ENCODE measurements at regions not wholly inside any gene's neighbourhood (a gene's known extent, or its start where the extent isn't known, plus 50 kb on each side); places are given as distances from the start of the nearest gene placed in this dataset.

DNA sequence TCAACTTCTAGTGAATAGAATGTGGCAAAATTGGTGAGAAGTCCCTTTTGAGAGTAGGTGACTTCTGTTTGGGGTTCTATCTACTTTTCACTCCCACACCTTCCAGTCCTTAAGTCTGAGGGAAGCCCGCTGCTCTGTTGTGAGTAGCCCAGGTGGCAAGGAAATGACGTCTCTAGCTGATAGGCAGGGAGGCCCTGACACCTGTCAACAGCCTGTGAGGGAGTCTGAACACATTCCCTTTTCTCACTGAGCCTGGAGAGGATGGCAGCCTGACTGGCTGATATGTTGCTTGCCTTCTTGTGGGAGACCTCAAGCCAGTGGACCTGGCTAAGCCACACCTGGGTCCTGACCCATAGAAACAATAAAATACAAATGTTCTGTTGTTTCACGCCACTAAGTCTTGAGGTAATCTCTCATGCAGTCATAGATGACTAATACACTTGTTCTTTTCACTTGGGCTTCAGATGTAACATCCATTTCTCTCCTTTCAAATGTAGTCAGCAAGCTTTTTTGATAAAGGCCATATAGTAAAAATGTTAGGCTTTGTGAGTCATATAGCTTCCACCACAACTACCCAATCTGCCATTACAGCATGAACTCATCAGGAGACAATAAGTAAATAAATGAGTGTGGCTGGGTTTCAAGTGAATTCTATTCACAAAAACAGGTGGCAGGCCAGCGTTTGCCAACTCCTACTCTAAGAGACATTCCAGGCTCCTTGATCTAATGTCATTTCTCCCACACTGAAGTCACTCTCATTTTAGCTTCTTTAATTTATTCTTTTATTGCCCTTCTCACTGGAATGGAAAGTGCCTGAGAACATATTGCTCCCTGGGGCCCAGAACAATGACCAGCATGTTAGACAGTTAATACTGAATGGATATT, 265.1 kb upstream of the MAD2L1 start:
- Histone ChIP-seq H3K27ac (ENCODE audit: low read depth, low read length) (no peak overlapping the region), H3K9me3 (ENCODE audit: control insufficient read depth in 5 of 5, low read length in 5 of 5) (no peaks in the 10 kb centered on the region)

GRCh38 chr4:120329386-120329785, 262.7 kb upstream of the MAD2L1 start:
- Histone ChIP-seq H3K4me1 (ENCODE audit: control insufficient read depth in 5 of 5, insufficient read depth in 5 of 5, low read length in 5 of 5) (no peaks in the 10 kb centered on the region), H3K4me3 (ENCODE audit: low read depth in 1 of 5, low read length in 5 of 5) (no peak overlapping the region), H3K9ac (ENCODE audit: low read length in 5 of 5) (no peak overlapping the region), H3K9me3 (ENCODE audit: control insufficient read depth in 5 of 5, low read length in 5 of 5) (no peaks in the 10 kb centered on the region), H3K27ac (ENCODE audit: low read depth, low read length) (no peak overlapping the region), H3K27me3 (ENCODE audit: control insufficient read depth in 5 of 5, insufficient read depth in 4 of 5, low read length in 5 of 5) (no peaks in the 10 kb centered on the region), H3K36me3 (ENCODE audit: control insufficient read depth in 5 of 5, insufficient read depth in 5 of 5, low read length in 5 of 5) (no peaks in the 10 kb centered on the region)

More for the DNA sequence above, 265.1 kb upstream of the MAD2L1 start:
- Histone ChIP-seq H3K4me1 (ENCODE audit: control insufficient read depth in 5 of 5, insufficient read depth in 5 of 5, low read length in 5 of 5) (no peaks in the 10 kb centered on the region), H3K27me3 (ENCODE audit: control insufficient read depth in 5 of 5, insufficient read depth in 4 of 5, low read length in 5 of 5) (no peaks in the 10 kb centered on the region), H3K4me3 (ENCODE audit: low read depth in 1 of 5, low read length in 5 of 5) (no peak overlapping the region), H3K36me3 (ENCODE audit: control insufficient read depth in 5 of 5, insufficient read depth in 5 of 5, low read length in 5 of 5) (no peaks in the 10 kb centered on the region), H3K9ac (ENCODE audit: low read length in 5 of 5) (no peak overlapping the region)

GRCh38 chr4:120327276-120327675, 260.6 kb upstream of the MAD2L1 start:
- H3K27me3 ChIP-seq (ENCODE audit: control insufficient read depth in 5 of 5, insufficient read depth in 4 of 5, low read length in 5 of 5): no peaks in the 10 kb centered on the region

DNA sequence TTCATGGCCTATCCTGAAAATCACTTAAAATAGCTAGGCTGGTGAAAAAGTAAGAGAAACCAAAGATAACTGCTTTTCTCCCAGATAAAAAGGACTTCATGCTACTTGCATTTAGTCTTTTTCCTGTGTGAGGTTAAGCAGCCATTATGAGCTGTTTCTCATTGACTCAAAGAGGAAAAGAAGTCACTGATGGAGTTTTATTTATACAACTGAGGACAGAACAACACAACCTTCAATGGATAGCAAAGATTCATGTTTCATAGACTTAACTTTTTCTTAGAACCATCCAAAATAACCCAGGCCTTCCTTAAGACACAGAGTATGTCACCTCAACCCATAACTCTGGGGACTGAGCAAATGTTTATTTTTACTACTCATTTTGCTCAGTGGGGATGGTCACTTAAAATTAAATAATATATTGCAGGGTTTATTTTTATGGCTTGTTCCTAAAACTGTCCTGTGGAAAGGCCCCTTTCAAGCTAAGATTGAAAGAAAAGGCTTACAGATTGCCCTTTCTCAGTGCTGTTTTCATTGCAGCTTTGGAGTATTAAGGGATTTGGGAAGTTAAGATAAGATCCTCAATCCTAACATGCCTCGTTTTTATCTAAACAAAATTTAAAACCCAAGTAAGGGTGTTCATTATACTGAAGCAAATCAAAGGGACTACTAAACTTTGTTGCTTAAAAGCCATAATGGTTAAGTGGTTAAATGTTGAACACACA, 252.6 kb upstream of the MAD2L1 start:
- Histone ChIP-seq H3K4me1 (ENCODE audit: control insufficient read depth in 5 of 5, insufficient read depth in 5 of 5, low read length in 5 of 5) (no peaks in the 10 kb centered on the region), H3K4me3 (ENCODE audit: low read depth in 1 of 5, low read length in 5 of 5) (no peak overlapping the region), H3K9ac (ENCODE audit: low read length in 5 of 5) (no peak overlapping the region), H3K9me3 (ENCODE audit: control insufficient read depth in 5 of 5, low read length in 5 of 5) (no peaks in the 10 kb centered on the region), H3K27me3 (ENCODE audit: control insufficient read depth in 5 of 5, insufficient read depth in 4 of 5, low read length in 5 of 5) (no peaks in the 10 kb centered on the region), H3K36me3 (ENCODE audit: control insufficient read depth in 5 of 5, insufficient read depth in 5 of 5, low read length in 5 of 5) (no peaks in the 10 kb centered on the region), H3K27ac (ENCODE audit: low read depth, low read length) (no peak overlapping the region)

More at GRCh38 chr4:120327276-120327675, 260.6 kb upstream of the MAD2L1 start:
- H3K4me3 ChIP-seq (ENCODE audit: low read depth in 1 of 5, low read length in 5 of 5): no peak overlapping the region
- no peaks in the 10 kb centered on the region for H3K36me3 ChIP-seq (ENCODE audit: control insufficient read depth in 5 of 5, insufficient read depth in 5 of 5, low read length in 5 of 5)
- no peaks in the 10 kb centered on the region for H3K9me3 ChIP-seq (ENCODE audit: control insufficient read depth in 5 of 5, low read length in 5 of 5)
- H3K27ac ChIP-seq (ENCODE audit: low read depth, low read length): no peak overlapping the region
- no peaks in the 10 kb centered on the region for H3K4me1 ChIP-seq (ENCODE audit: control insufficient read depth in 5 of 5, insufficient read depth in 5 of 5, low read length in 5 of 5)
- no peak overlapping the region for H3K9ac ChIP-seq (ENCODE audit: low read length in 5 of 5)

GRCh38 chr4:120318196-120318846, 251.7 kb upstream of the MAD2L1 start:
- Histone ChIP-seq H3K27ac (ENCODE audit: low read depth, low read length) (no peak overlapping the region), H3K27me3 (ENCODE audit: control insufficient read depth in 5 of 5, insufficient read depth in 4 of 5, low read length in 5 of 5) (no peaks in the 10 kb centered on the region), H3K4me3 (ENCODE audit: low read depth in 1 of 5, low read length in 5 of 5) (no peak overlapping the region)

GRCh38 chr4:120317713-120318112, 251.1 kb upstream of the MAD2L1 start:
- no peak overlapping the region for H3K4me3 ChIP-seq (ENCODE audit: low read depth in 1 of 5, low read length in 5 of 5)
- no peak overlapping the region for H3K9ac ChIP-seq (ENCODE audit: low read length in 5 of 5)
- H3K4me1 ChIP-seq (ENCODE audit: control insufficient read depth in 5 of 5, insufficient read depth in 5 of 5, low read length in 5 of 5): no peaks in the 10 kb centered on the region
- no peak overlapping the region for H3K27ac ChIP-seq (ENCODE audit: low read depth, low read length)
- H3K36me3 ChIP-seq (ENCODE audit: control insufficient read depth in 5 of 5, insufficient read depth in 5 of 5, low read length in 5 of 5): no peaks in the 10 kb centered on the region
- H3K27me3 ChIP-seq (ENCODE audit: control insufficient read depth in 5 of 5, insufficient read depth in 4 of 5, low read length in 5 of 5): no peaks in the 10 kb centered on the region
- H3K9me3 ChIP-seq (ENCODE audit: control insufficient read depth in 5 of 5, low read length in 5 of 5): no peaks in the 10 kb centered on the region

More at GRCh38 chr4:120318196-120318846, 251.7 kb upstream of the MAD2L1 start:
- Histone ChIP-seq H3K36me3 (ENCODE audit: control insufficient read depth in 5 of 5, insufficient read depth in 5 of 5, low read length in 5 of 5) (no peaks in the 10 kb centered on the region), H3K9me3 (ENCODE audit: control insufficient read depth in 5 of 5, low read length in 5 of 5) (no peaks in the 10 kb centered on the region), H3K4me1 (ENCODE audit: control insufficient read depth in 5 of 5, insufficient read depth in 5 of 5, low read length in 5 of 5) (no peaks in the 10 kb centered on the region), H3K9ac (ENCODE audit: low read length in 5 of 5) (no peak overlapping the region)

GRCh38 chr4:120316416-120316815, 249.8 kb upstream of the MAD2L1 start:
- Histone ChIP-seq H3K9ac (ENCODE audit: low read length in 5 of 5) (no peak overlapping the region), H3K9me3 (ENCODE audit: control insufficient read depth in 5 of 5, low read length in 5 of 5) (no peaks in the 10 kb centered on the region), H3K27ac (ENCODE audit: low read depth, low read length) (no peak overlapping the region), H3K27me3 (ENCODE audit: control insufficient read depth in 5 of 5, insufficient read depth in 4 of 5, low read length in 5 of 5) (no peaks in the 10 kb centered on the region), H3K4me1 (ENCODE audit: control insufficient read depth in 5 of 5, insufficient read depth in 5 of 5, low read length in 5 of 5) (no peaks in the 10 kb centered on the region), H3K4me3 (ENCODE audit: low read depth in 1 of 5, low read length in 5 of 5) (no peak overlapping the region), H3K36me3 (ENCODE audit: control insufficient read depth in 5 of 5, insufficient read depth in 5 of 5, low read length in 5 of 5) (no peaks in the 10 kb centered on the region)

GRCh38 chr4:120314969-120315368, 248.3 kb upstream of the MAD2L1 start:
- no peaks in the 10 kb centered on the region for H3K36me3 ChIP-seq (ENCODE audit: control insufficient read depth in 5 of 5, insufficient read depth in 5 of 5, low read length in 5 of 5)
- no peaks in the 10 kb centered on the region for H3K4me1 ChIP-seq (ENCODE audit: control insufficient read depth in 5 of 5, insufficient read depth in 5 of 5, low read length in 5 of 5)
- H3K9me3 ChIP-seq (ENCODE audit: control insufficient read depth in 5 of 5, low read length in 5 of 5): no peaks in the 10 kb centered on the region
- no peak overlapping the region for H3K4me3 ChIP-seq (ENCODE audit: low read depth in 1 of 5, low read length in 5 of 5)
- H3K27ac ChIP-seq (ENCODE audit: low read depth, low read length): no peak overlapping the region
- no peaks in the 10 kb centered on the region for H3K27me3 ChIP-seq (ENCODE audit: control insufficient read depth in 5 of 5, insufficient read depth in 4 of 5, low read length in 5 of 5)
- H3K9ac ChIP-seq (ENCODE audit: low read length in 5 of 5): no peak overlapping the region

GRCh38 chr4:120304801-120305200, 238.2 kb upstream of the MAD2L1 start:
- Histone ChIP-seq H3K27me3 (ENCODE audit: control insufficient read depth in 5 of 5, insufficient read depth in 4 of 5, low read length in 5 of 5) (no peaks in the 10 kb centered on the region), H3K27ac (ENCODE audit: low read depth, low read length) (no peak overlapping the region)

GRCh38 chr4:120299631-120300030, 233.0 kb upstream of the MAD2L1 start:
- Histone ChIP-seq H3K27ac (ENCODE audit: low read depth, low read length) (no peak overlapping the region), H3K4me1 (ENCODE audit: control insufficient read depth in 5 of 5, insufficient read depth in 5 of 5, low read length in 5 of 5) (peaks cover 0 to 4% (median 0%) of the 10 kb centered on the region in 5 donors), H3K9me3 (ENCODE audit: control insufficient read depth in 5 of 5, low read length in 5 of 5) (no peaks in the 10 kb centered on the region), H3K36me3 (ENCODE audit: control insufficient read depth in 5 of 5, insufficient read depth in 5 of 5, low read length in 5 of 5) (no peaks in the 10 kb centered on the region), H3K4me3 (ENCODE audit: low read depth in 1 of 5, low read length in 5 of 5) (no peak overlapping the region), H3K9ac (ENCODE audit: low read length in 5 of 5) (no peak overlapping the region), H3K27me3 (ENCODE audit: control insufficient read depth in 5 of 5, insufficient read depth in 4 of 5, low read length in 5 of 5) (no peaks in the 10 kb centered on the region)

More at GRCh38 chr4:120304801-120305200, 238.2 kb upstream of the MAD2L1 start:
- Histone ChIP-seq H3K9ac (ENCODE audit: low read length in 5 of 5) (peak overlapping the region in 1 of 5 donors; percentile 63), H3K9me3 (ENCODE audit: control insufficient read depth in 5 of 5, low read length in 5 of 5) (no peaks in the 10 kb centered on the region), H3K36me3 (ENCODE audit: control insufficient read depth in 5 of 5, insufficient read depth in 5 of 5, low read length in 5 of 5) (no peaks in the 10 kb centered on the region), H3K4me3 (ENCODE audit: low read depth in 1 of 5, low read length in 5 of 5) (no peak overlapping the region), H3K4me1 (ENCODE audit: control insufficient read depth in 5 of 5, insufficient read depth in 5 of 5, low read length in 5 of 5) (peaks cover 0 to 10% (median 0%) of the 10 kb centered on the region in 5 donors)
